Hepatocyte (in vitro differentiated cells): ENCODE measurements at regions not wholly inside any gene's neighbourhood (a gene's known extent, or its start where the extent isn't known, plus 50 kb on each side); places are given as distances from the start of the nearest gene placed in this dataset.
"Not testable (repeated sequence)": the region's sequence is repeated elsewhere in the genome, so short reads cannot be mapped to it uniquely, and the experiment has no call there.

Source experiments
- DNase-seq: peaks from one replicate; pipeline ENCODE4 v3.0.0-alpha.2; 2016; ENCODE audit warnings: low spot score
- H2AFZ ChIP-seq: fragments of 200-600 bp; sonication (generic); 2 replicates; pipeline ENCODE4 v1.6.0; 2016; ENCODE audit warnings: antibody characterized with exemption, mild to moderate bottlenecking
- H3K27ac ChIP-seq: fragments of 200-600 bp; sonication (generic); 2 replicates; pipeline ENCODE4 v1.5.1; 2016; ENCODE audit warnings: mild to moderate bottlenecking
- H3K27me3 ChIP-seq: fragments of 200-600 bp; sonication (generic); 2 replicates; pipeline ENCODE4 v1.6.1; 2016
- H3K36me3 ChIP-seq: fragments of 200-600 bp; sonication (generic); replicated peaks from 2 replicates; pipeline ENCODE4 v1.5.1; 2016; ENCODE audit warnings: low read depth; ENCODE audit not compliant: insufficient read depth
- H3K4me1 ChIP-seq: fragments of 200-600 bp; sonication (generic); 2 replicates; pipeline ENCODE4 v1.5.1; 2016; ENCODE audit warnings: mild to moderate bottlenecking, moderate library complexity; ENCODE audit not compliant: insufficient read depth
- H3K4me2 ChIP-seq: fragments of 200-600 bp; sonication (generic); 2 replicates; pipeline ENCODE4 v1.6.0; 2016
- H3K4me3 ChIP-seq: fragments of 200-600 bp; sonication (generic); 2 replicates; pipeline ENCODE4 v1.5.1; 2016; ENCODE audit warnings: mild to moderate bottlenecking
- H3K79me2 ChIP-seq: fragments of 200-600 bp; sonication (generic); 2 replicates; pipeline ENCODE4 v1.6.0; 2017; ENCODE audit warnings: mild to moderate bottlenecking
- H3K9me2 ChIP-seq: fragments of 200-600 bp; sonication (generic); replicated peaks from 2 replicates; pipeline ENCODE4 v1.6.0; 2017; ENCODE audit warnings: mild to moderate bottlenecking; ENCODE audit not compliant: insufficient read depth
- H3K9me3 ChIP-seq: fragments of 200-600 bp; sonication (generic); 2 replicates; pipeline ENCODE4 v1.5.1; 2016; ENCODE audit warnings: low read depth, mild to moderate bottlenecking
- H4K20me1 ChIP-seq: fragments of 200-600 bp; sonication (generic); 2 replicates; pipeline ENCODE4 v1.6.0; 2016; ENCODE audit warnings: mild to moderate bottlenecking; ENCODE audit not compliant: insufficient read depth, poor library complexity, severe bottlenecking
- CTCF ChIP-seq: fragments of 200-600 bp; sonication (generic); IDR thresholded peaks from 2 replicates; pipeline ENCODE4 v1.5.1; 2016; ENCODE audit warnings: antibody characterized with exemption, mild to moderate bottlenecking; ENCODE audit not compliant: poor library complexity
- EZH2 ChIP-seq: fragments of 200-600 bp; sonication (generic); IDR thresholded peaks from 2 replicates; pipeline ENCODE4 v1.6.1; 2016; ENCODE audit warnings: antibody characterized with exemption, mild to moderate bottlenecking, borderline replicate concordance
- EZH2phosphoT487 ChIP-seq: fragments of 200-600 bp; sonication (generic); IDR thresholded peaks from one replicate; pipeline ENCODE4 v1.6.1; 2018; ENCODE audit warnings: antibody characterized with exemption, mild to moderate bottlenecking, low read depth, moderate library complexity; ENCODE audit not compliant: unreplicated experiment, severe bottlenecking
- WGBS: methylation state at CpG from one replicate; pipeline ENCODE4 v1.1.6; 2016; ENCODE audit warnings: low lambda C conversion rate; ENCODE audit errors: missing lambda C conversion rate; 5-methylcytosine and 5-hydroxymethylcytosine counted together

DNA sequence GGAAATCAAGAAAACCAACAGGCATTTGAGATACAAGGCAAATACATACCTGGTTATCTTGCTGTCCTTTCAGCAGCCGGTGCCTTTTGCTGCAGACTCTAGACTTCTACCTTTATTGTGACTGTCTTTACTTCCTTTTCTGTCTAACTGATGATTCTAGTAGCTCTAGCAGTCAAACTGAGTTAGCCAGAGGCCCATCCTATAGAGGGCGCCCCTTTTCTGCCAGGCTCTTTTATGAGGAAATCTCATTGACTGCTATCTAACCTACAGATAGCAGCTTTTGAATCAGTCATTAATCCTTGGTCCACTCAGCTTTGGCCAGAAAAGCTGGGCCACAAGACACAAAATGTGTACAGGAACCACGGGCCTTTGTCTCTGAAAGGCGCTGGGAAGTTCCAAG is 87.5 kb upstream of the WSB1 start:
- no peak overlapping the region for H3K27ac ChIP-seq
- no peak for TF ChIP-seq EZH2
- no peak for TF ChIP-seq EZH2phosphoT487
- no peak for TF ChIP-seq CTCF
- H3K27me3 ChIP-seq: no peaks in the 10 kb centered on the region
- no peak for DNase-seq
- no peaks in the 10 kb centered on the region for H3K79me2 ChIP-seq
- WGBS: 49% methylated on average over 4 of the region's 4 CpGs
- H3K4me3 ChIP-seq: no peak overlapping the region
- H3K9me2 ChIP-seq: no peaks in the 10 kb centered on the region
- H3K36me3 ChIP-seq: no peaks in the 10 kb centered on the region
- H3K9me3 ChIP-seq: no peaks in the 10 kb centered on the region
- H3K4me2 ChIP-seq: no peak overlapping the region
- no peak overlapping the region for H2AFZ ChIP-seq
- H4K20me1 ChIP-seq: no peaks in the 10 kb centered on the region
- H3K4me1 ChIP-seq: no peaks in the 10 kb centered on the region

- H3K9me3 ChIP-seq: no peaks in the 10 kb centered on the region
- DNase-seq: no peak
- no peaks in the 10 kb centered on the region for H3K4me1 ChIP-seq
- no peaks in the 10 kb centered on the region for H3K79me2 ChIP-seq
- no peak overlapping the region for H3K4me3 ChIP-seq
- no peak overlapping the region for H3K4me2 ChIP-seq
- WGBS: 51% methylated on average over 3 of the region's 3 CpGs
- no peaks in the 10 kb centered on the region for H4K20me1 ChIP-seq
- H3K9me2 ChIP-seq: no peaks in the 10 kb centered on the region
- TF ChIP-seq CTCF (no peak), EZH2 (no peak), EZH2phosphoT487 (no peak)
- no peak overlapping the region for H2AFZ ChIP-seq
- no peaks in the 10 kb centered on the region for H3K36me3 ChIP-seq
- no peak overlapping the region for H3K27ac ChIP-seq
- no peaks in the 10 kb centered on the region for H3K27me3 ChIP-seq
Measured at GRCh38 chr17:27207073-27207513, 86.8 kb upstream of the WSB1 start.

DNA sequence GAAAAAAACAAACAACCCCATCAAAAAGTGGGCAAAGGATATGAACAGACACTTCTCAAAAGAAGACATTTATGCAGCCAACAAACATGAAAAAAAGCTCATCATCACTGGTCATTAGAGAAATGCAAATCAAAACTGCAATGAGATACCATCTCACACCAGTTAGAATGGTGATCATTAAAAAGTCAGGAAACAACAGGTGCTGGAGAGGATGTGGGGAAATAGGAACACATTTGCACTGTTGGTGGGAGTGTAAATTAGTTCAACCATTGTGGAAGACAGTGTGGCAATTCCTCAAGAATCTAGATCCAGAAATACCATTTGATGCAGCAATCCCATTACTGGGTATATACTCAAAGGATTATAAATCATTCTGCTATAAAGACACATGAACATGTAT is 85.5 kb upstream of the WSB1 start:
- not testable (repeated sequence) for H3K4me2 ChIP-seq, H3K27me3 ChIP-seq, H2AFZ ChIP-seq, H3K9me2 ChIP-seq, H3K36me3 ChIP-seq, H3K9me3 ChIP-seq, H3K4me1 ChIP-seq, H4K20me1 ChIP-seq, DNase-seq, H3K4me3 ChIP-seq, H3K79me2 ChIP-seq, H3K27ac ChIP-seq

GRCh38 chr17:27209316-27209715 is 84.6 kb upstream of the WSB1 start:
- WGBS: 59% methylated on average over 8 of the region's 8 CpGs
- no peak for TF ChIP-seq EZH2phosphoT487
- TF ChIP-seq EZH2: no peak
- TF ChIP-seq CTCF: no peak
- Histone ChIP-seq H3K4me3 (no peak overlapping the region), H3K36me3 (no peaks in the 10 kb centered on the region), H3K4me2 (no peak overlapping the region), H4K20me1 (no peaks in the 10 kb centered on the region), H3K9me3 (no peaks in the 10 kb centered on the region), H3K27me3 (no peaks in the 10 kb centered on the region), H2AFZ (no peak overlapping the region), H3K4me1 (no peaks in the 10 kb centered on the region), H3K9me2 (no peaks in the 10 kb centered on the region), H3K27ac (no peak overlapping the region), H3K79me2 (no peaks in the 10 kb centered on the region)
- no peak for DNase-seq

DNA sequence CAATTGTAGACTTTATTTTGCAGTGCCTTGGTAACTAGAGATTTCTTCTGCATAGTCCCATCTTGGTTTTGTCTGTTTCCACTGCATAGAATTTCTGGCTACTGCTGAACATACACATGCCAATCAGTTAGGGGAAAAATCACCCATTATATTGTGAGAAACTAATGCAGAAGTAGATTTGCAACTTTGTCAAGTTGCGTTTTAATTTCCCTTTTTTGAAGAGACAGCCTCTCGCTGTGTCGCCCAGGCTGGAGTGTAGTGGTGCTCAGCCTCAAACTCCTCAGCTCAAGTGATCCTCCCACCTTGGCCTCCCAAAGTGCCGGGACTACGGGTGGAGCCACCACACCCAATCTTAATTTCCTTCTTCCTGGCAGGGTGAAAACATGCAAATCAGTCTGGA is 83.1 kb upstream of the WSB1 start:
- H3K4me2 ChIP-seq, DNase-seq, H3K4me3 ChIP-seq, H3K27ac ChIP-seq, H3K27me3 ChIP-seq, H3K4me1 ChIP-seq, H4K20me1 ChIP-seq, H3K9me3 ChIP-seq, H2AFZ ChIP-seq, H3K9me2 ChIP-seq, H3K36me3 ChIP-seq, H3K79me2 ChIP-seq: not testable (repeated sequence)
- 100% methylated on average over 2 of the region's 5 CpGs for whole genome bisulfite sequencing
